Fibroblast of lung (primary cell): ENCODE measurements at regions not wholly inside any gene's neighbourhood (a gene's known extent, or its start where the extent isn't known, plus 50 kb on each side); places are given as distances from the start of the nearest gene placed in this dataset.

Source experiments
- DNase-seq, 2 donors: peaks; one replicate each; pipeline versions ENCODE4 v3.0.0 to v3.0.0-alpha.2; 2010; ENCODE audit warnings: low read depth in 2 of 2
- H2AFZ ChIP-seq: 2 replicates; pipeline ENCODE4 v1.5.1; 2012; ENCODE audit warnings: low read length, control low read depth, inconsistent platforms
- H3K27ac ChIP-seq: 2 replicates; pipeline ENCODE4 v1.5.1; 2011; ENCODE audit warnings: low read length, control low read depth; ENCODE audit not compliant: insufficient read depth
- H3K27me3 ChIP-seq: 2 replicates; pipeline ENCODE4 v1.5.1; 2011; ENCODE audit warnings: mild to moderate bottlenecking, low read length; ENCODE audit not compliant: control insufficient read depth, insufficient read depth
- H3K36me3 ChIP-seq: 2 replicates; pipeline ENCODE4 v1.5.1; 2011; ENCODE audit warnings: low read length; ENCODE audit not compliant: control insufficient read depth, insufficient read depth
- H3K4me1 ChIP-seq: 2 replicates; pipeline ENCODE4 v1.5.1; 2011; ENCODE audit warnings: low read length; ENCODE audit not compliant: control insufficient read depth, insufficient read depth; ENCODE audit errors: extremely low read depth
- H3K4me2 ChIP-seq: 2 replicates; pipeline ENCODE4 v1.5.1; 2011; ENCODE audit warnings: low read length, control low read depth; ENCODE audit not compliant: insufficient read depth; ENCODE audit errors: extremely low read depth
- H3K4me3 ChIP-seq, 4 experiments: fragments of 200-600 bp in 1 of 4; sonication (generic) in 1 of 4; replicated peaks in 1 of 4; 2 replicates each; pipeline ENCODE4 v1.5.1; 2011 to 2016; ENCODE audit warnings: low read length in 4 of 4, low read depth in 3 of 4, mild to moderate bottlenecking in 3 of 4, control low read depth in 2 of 4, inconsistent platforms in 1 of 4, mixed read lengths in 1 of 4; ENCODE audit not compliant: insufficient read depth in 1 of 4; ENCODE audit errors: control extremely low read depth in 1 of 4
- H3K79me2 ChIP-seq: 2 replicates; pipeline ENCODE4 v1.5.1; 2012; ENCODE audit warnings: mild to moderate bottlenecking, low read length, inconsistent platforms; ENCODE audit not compliant: control insufficient read depth, insufficient read depth
- H3K9ac ChIP-seq: 2 replicates; pipeline ENCODE4 v1.5.1; 2011; ENCODE audit warnings: mild to moderate bottlenecking, low read length, control low read depth; ENCODE audit not compliant: insufficient read depth
- H3K9me3 ChIP-seq: 2 replicates; pipeline ENCODE4 v1.5.1; 2012; ENCODE audit warnings: low read depth, low read length; ENCODE audit not compliant: control insufficient read depth, insufficient read depth
- H4K20me1 ChIP-seq: 2 replicates; pipeline ENCODE4 v1.5.1; 2011; ENCODE audit warnings: low read length; ENCODE audit not compliant: control insufficient read depth, insufficient read depth; ENCODE audit errors: extremely low read depth
- EZH2 ChIP-seq: IDR thresholded peaks from 2 replicates; pipeline ENCODE4 v1.5.1; 2012; ENCODE audit warnings: low read length, control low read depth, mild to moderate bottlenecking; ENCODE audit errors: missing control alignments
- TF ChIP-seq, protein P1 (sequence below), 2 donors: IDR thresholded peaks in 1 of 2; conservative IDR thresholded peaks in 1 of 2; 1 replicate in 1 of 2; 2 replicates in 1 of 2; pipeline ENCODE4 v1.5.1; 2011 to 2012; ENCODE audit warnings: low read length in 2 of 2, control low read depth in 1 of 2, inconsistent platforms in 1 of 2, low read depth in 1 of 2, mild to moderate bottlenecking in 1 of 2

DNA sequence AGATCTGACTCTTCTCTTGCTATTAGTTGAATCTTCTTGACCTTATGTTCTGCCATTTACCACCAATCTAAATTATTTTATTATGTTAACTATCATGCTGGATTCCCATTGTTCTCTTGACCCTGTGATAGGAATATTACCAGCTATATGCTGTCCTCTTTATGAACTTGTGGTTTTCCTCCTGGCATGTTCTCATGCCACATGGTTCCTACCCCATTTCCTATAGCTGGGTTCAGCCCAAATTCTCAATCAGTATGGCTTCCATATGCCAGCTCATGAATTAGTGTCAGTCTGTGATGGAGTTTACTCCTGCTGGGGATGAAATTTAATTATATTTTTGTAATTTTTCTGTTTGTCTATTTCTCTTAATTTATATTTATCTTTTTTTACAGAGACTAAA, 430.5 kb downstream of the SMARCA1 start:
- no peak overlapping the region for H3K9ac ChIP-seq
- H4K20me1 ChIP-seq: no peaks in the 10 kb centered on the region
- H3K27me3 ChIP-seq: no peaks in the 10 kb centered on the region
- H3K79me2 ChIP-seq: no peaks in the 10 kb centered on the region
- H3K4me3 ChIP-seq: no peak overlapping the region
- no peak overlapping the region for H3K4me2 ChIP-seq
- no peaks in the 10 kb centered on the region for H3K36me3 ChIP-seq
- DNase-seq: no peak
- no peaks in the 10 kb centered on the region for H3K9me3 ChIP-seq
- H3K27ac ChIP-seq: no peak overlapping the region
- H3K4me1 ChIP-seq: no peaks in the 10 kb centered on the region
- H2AFZ ChIP-seq: no peak overlapping the region
- TF ChIP-seq, protein P1, sequence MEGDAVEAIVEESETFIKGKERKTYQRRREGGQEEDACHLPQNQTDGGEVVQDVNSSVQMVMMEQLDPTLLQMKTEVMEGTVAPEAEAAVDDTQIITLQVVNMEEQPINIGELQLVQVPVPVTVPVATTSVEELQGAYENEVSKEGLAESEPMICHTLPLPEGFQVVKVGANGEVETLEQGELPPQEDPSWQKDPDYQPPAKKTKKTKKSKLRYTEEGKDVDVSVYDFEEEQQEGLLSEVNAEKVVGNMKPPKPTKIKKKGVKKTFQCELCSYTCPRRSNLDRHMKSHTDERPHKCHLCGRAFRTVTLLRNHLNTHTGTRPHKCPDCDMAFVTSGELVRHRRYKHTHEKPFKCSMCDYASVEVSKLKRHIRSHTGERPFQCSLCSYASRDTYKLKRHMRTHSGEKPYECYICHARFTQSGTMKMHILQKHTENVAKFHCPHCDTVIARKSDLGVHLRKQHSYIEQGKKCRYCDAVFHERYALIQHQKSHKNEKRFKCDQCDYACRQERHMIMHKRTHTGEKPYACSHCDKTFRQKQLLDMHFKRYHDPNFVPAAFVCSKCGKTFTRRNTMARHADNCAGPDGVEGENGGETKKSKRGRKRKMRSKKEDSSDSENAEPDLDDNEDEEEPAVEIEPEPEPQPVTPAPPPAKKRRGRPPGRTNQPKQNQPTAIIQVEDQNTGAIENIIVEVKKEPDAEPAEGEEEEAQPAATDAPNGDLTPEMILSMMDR (conservative IDR thresholded peaks at IDR 0.05 in 1 of 2, IDR thresholded peaks at IDR 0.05 in 1 of 2; ENCODE audit: low read depth in 1 of 2, low read length in 2 of 2): no peak
- TF ChIP-seq EZH2: no peak

DNA sequence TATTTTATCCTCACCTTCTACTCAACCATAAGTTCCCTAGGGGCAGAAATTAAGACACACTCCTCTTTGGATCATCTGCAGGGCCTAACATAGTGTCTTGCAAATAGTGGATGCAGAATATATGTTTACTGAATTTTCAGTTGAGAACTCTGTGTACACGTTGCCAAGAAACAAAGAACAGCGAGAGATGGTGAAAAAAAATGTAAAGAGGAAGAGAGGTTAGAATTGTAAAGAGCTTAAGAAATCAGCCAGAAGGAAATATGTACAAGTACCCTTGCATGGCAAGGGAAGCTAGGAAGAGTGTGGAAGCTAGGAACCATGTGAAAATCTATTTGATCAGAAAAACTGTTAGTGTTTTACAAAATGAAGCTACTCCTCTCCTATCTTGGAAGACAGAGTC, 431.0 kb downstream of the SMARCA1 start:
- Histone ChIP-seq H3K9ac (no peak overlapping the region), H3K27ac (no peak overlapping the region), H3K4me1 (no peaks in the 10 kb centered on the region), H3K4me2 (no peak overlapping the region), H2AFZ (no peak overlapping the region), H3K4me3 (no peak overlapping the region), H3K36me3 (no peaks in the 10 kb centered on the region), H3K27me3 (no peaks in the 10 kb centered on the region), H3K79me2 (no peaks in the 10 kb centered on the region), H4K20me1 (no peaks in the 10 kb centered on the region), H3K9me3 (no peaks in the 10 kb centered on the region)
- TF ChIP-seq, protein P1 (conservative IDR thresholded peaks at IDR 0.05 in 1 of 2, IDR thresholded peaks at IDR 0.05 in 1 of 2; ENCODE audit: low read depth in 1 of 2, low read length in 2 of 2): no peak
- no peak for TF ChIP-seq EZH2
- DNase-seq: no peak

DNA sequence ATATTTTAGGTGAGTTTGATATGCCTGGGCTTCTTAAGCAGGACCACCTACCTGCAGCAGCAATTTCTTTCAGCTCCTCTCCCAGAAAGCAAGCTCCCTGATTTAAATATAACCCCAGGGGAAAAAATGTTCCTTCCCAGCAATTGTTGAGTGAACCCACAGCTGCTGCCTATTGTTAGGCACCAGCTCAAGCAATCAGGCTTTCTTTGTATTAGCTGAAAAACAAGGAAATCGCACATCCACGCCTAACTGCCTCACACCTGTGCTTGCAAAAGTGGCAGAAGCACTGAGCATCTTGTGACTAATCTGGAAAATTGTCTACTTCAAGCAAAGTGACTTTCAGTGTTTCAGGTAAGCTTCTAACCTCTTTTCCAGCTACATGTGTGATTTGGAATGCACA, 432.2 kb downstream of the SMARCA1 start:
- H3K9me3 ChIP-seq: no peaks in the 10 kb centered on the region
- no peak overlapping the region for H3K27ac ChIP-seq
- no peak for DNase-seq
- no peak overlapping the region for H3K9ac ChIP-seq
- H3K4me2 ChIP-seq: no peak overlapping the region
- no peaks in the 10 kb centered on the region for H3K79me2 ChIP-seq
- H4K20me1 ChIP-seq: no peaks in the 10 kb centered on the region
- no peak overlapping the region for H2AFZ ChIP-seq
- no peak overlapping the region for H3K4me3 ChIP-seq
- TF ChIP-seq EZH2: no peak
- no peaks in the 10 kb centered on the region for H3K36me3 ChIP-seq
- H3K4me1 ChIP-seq: no peaks in the 10 kb centered on the region
- H3K27me3 ChIP-seq: no peaks in the 10 kb centered on the region
